Hypothalamus (tissue), 51 donors: ENCODE measurements at regions not wholly inside any gene's neighbourhood (a gene's known extent, or its start where the extent isn't known, plus 50 kb on each side); places are given as distances from the start of the nearest gene placed in this dataset.
"Not testable (repeated sequence)": the region's sequence is repeated elsewhere in the genome, so short reads cannot be mapped to it uniquely, and the experiment has no call there.

Experiments used
- DNase-seq, 51 donors: peaks; one replicate each; lab custom pipeline; 2025; lab: John Stamatoyannopoulos, UW

GRCh38 chr7:66535414-66536329 is 93.0 kb upstream of the KCTD7 start:
- no peak for DNase-seq

- no peak for DNase-seq
Observed at GRCh38 chr7:66537380-66537779, 91.3 kb upstream of the KCTD7 start.

GRCh38 chr7:66537876-66538275 is 90.8 kb upstream of the KCTD7 start:
- DNase-seq = no peak

- DNase-seq = no peak
Observed at GRCh38 chr7:66539264-66539623, 89.4 kb upstream of the KCTD7 start.

- no peak for DNase-seq
Observed at GRCh38 chr7:66539902-66540375, 88.7 kb upstream of the KCTD7 start.

GRCh38 chr7:66542049-66542448 is 86.6 kb upstream of the KCTD7 start:
- no peak for DNase-seq

- no peak for DNase-seq
Observed at GRCh38 chr7:66542528-66543269, 86.0 kb upstream of the KCTD7 start.

GRCh38 chr7:66549466-66549865 is 79.2 kb upstream of the KCTD7 start:
- DNase-seq = no peak

GRCh38 chr7:66553001-66553400 is 75.7 kb upstream of the KCTD7 start:
- no peak for DNase-seq

GRCh38 chr7:66553675-66554074 is 75.0 kb upstream of the KCTD7 start:
- DNase-seq = not testable (repeated sequence)

GRCh38 chr7:66554291-66554690 is 74.4 kb upstream of the KCTD7 start:
- DNase-seq = not testable (repeated sequence)

- DNase-seq = not testable (repeated sequence)
Observed at GRCh38 chr7:66554842-66555430, 73.7 kb upstream of the KCTD7 start.

GRCh38 chr7:66556177-66556548 is 72.5 kb upstream of the KCTD7 start:
- DNase-seq = no peak

GRCh38 chr7:66556549-66557213 is 72.0 kb upstream of the KCTD7 start:
- DNase-seq = no peak

- peak in 48 of 51 donors; percentile 6 to 80 (median 44) for DNase-seq
Observed at GRCh38 chr7:66557214-66558200, 71.2 kb upstream of the KCTD7 start.

GRCh38 chr7:66558201-66558641 is 70.5 kb upstream of the KCTD7 start:
- DNase-seq = no peak

GRCh38 chr7:66558660-66559465 is 69.8 kb upstream of the KCTD7 start:
- DNase-seq = peak in 34 of 51 donors; percentile 3 to 67 (median 32)

GRCh38 chr7:66564045-66564444 is 64.6 kb upstream of the KCTD7 start:
- no peak for DNase-seq

- not testable (repeated sequence) for DNase-seq
Observed at GRCh38 chr7:66570179-66570578, 58.5 kb upstream of the KCTD7 start.
